Left hindlimb (tissue), 1 donor: ENCODE measurements at regions not wholly inside any gene's neighbourhood (a gene's known extent, or its start where the extent isn't known, plus 50 kb on each side); places are given as distances from the start of the nearest gene placed in this dataset.

Experiments
- DNase-seq: peaks from one replicate; pipeline ENCODE4 v3.0.0-alpha.2; 2018

GRCh38 chr10:116792817-116793216, 50.5 kb upstream of the HSPA12A start:
- DNase-seq: no peak

GRCh38 chr10:116796469-116796868, 52.8 kb upstream of the ENO4 start:
- no peak for DNase-seq

GRCh38 chr10:116796910-116797513, 52.3 kb upstream of the ENO4 start:
- peak; percentile 73 for DNase-seq

GRCh38 chr10:116798859-116799258, 50.4 kb upstream of the ENO4 start:
- no peak for DNase-seq
